Caco-2 (cell line): ENCODE measurements at regions not wholly inside any gene's neighbourhood (a gene's known extent, or its start where the extent isn't known, plus 50 kb on each side); places are given as distances from the start of the nearest gene placed in this dataset.

Experiments used
- BruUV-seq: library from RNA; stranded (reverse); fragments of 400-500 nt; replicated peaks from 2 replicates; lab custom pipeline; 2021; lab: Mats Ljungman, UMichigan
- CTCF ChIA-PET: fragments of 300-600 bp; sonication (Branson Sonifier 250); formaldehyde crosslinking; loops from one replicate; lab custom pipeline; 2022; ENCODE audit warnings: antibody characterized with exemption; lab: Charles Lee
- POLR2A ChIA-PET: fragments of 300-600 bp; sonication (Branson Sonifier 250); formaldehyde crosslinking; loops from one replicate; lab custom pipeline; 2022; ENCODE audit warnings: antibody characterized with exemption; lab: Charles Lee
- DNase-seq, 2 experiments: peaks; one replicate each; pipeline versions ENCODE4 v3.0.0 to v3.0.0-alpha.2; 2020 to 2022
- H3K27me3 ChIP-seq: replicated peaks from 2 replicates; pipeline ENCODE4 v1.6.0; 2011; ENCODE audit warnings: low read length; ENCODE audit not compliant: control insufficient read depth, insufficient read depth
- H3K36me3 ChIP-seq: 2 replicates; pipeline ENCODE4 v1.5.1; 2011; ENCODE audit warnings: low read length; ENCODE audit not compliant: control insufficient read depth, insufficient read depth
- H3K4me1 ChIP-seq: fragments of 250-450 bp; sonication (Bioruptor Pico); 2 replicates; pipeline ENCODE4 v1.5.1; 2020; ENCODE audit warnings: mild to moderate bottlenecking
- H3K4me3 ChIP-seq: 2 replicates; pipeline ENCODE4 v1.5.1; 2011; ENCODE audit warnings: low read depth, mild to moderate bottlenecking, control low read depth, low read length
- H3K9me3 ChIP-seq: fragments of 250-450 bp; sonication (Bioruptor Pico); 2 replicates; pipeline ENCODE4 v1.5.1; 2020; ENCODE audit warnings: mild to moderate bottlenecking, moderate library complexity
- H3K27ac Mint-ChIP-seq: one replicate; pipeline ENCODE4 v1.8.0; 2022; ENCODE audit warnings: mixed read lengths; ENCODE audit not compliant: unreplicated experiment
- H3K27me3 Mint-ChIP-seq: one replicate; pipeline ENCODE4 v1.8.0; 2022; ENCODE audit warnings: mixed read lengths; ENCODE audit not compliant: insufficient read depth, unreplicated experiment
- H3K36me3 Mint-ChIP-seq: one replicate; pipeline ENCODE4 v1.8.0; 2022; ENCODE audit warnings: mild to moderate bottlenecking, mixed read lengths; ENCODE audit not compliant: insufficient read depth, unreplicated experiment
- H3K4me1 Mint-ChIP-seq: one replicate; pipeline ENCODE4 v1.8.0; 2022; ENCODE audit warnings: low read depth, mixed read lengths; ENCODE audit not compliant: unreplicated experiment
- H3K4me3 Mint-ChIP-seq: one replicate; pipeline ENCODE4 v1.8.0; 2022; ENCODE audit warnings: mild to moderate bottlenecking, moderate library complexity, mixed read lengths; ENCODE audit not compliant: unreplicated experiment
- H3K9me3 Mint-ChIP-seq: one replicate; pipeline ENCODE4 v1.8.0; 2022; ENCODE audit warnings: mixed read lengths; ENCODE audit not compliant: unreplicated experiment
- CTCF ChIP-seq, 2 experiments: fragments of 200-600 bp in 1 of 2; IDR thresholded peaks; 1 replicate in 1 of 2; 2 replicates in 1 of 2; pipeline versions ENCODE4 v1.5.1 to v1.8.0; 2011 to 2022; ENCODE audit warnings: antibody characterized with exemption in 1 of 2, control low read depth in 1 of 2, inconsistent platforms in 1 of 2, low read depth in 1 of 2, low read length in 1 of 2, mild to moderate bottlenecking in 1 of 2, moderate library complexity in 1 of 2; ENCODE audit not compliant: insufficient read depth in 1 of 2, severe bottlenecking in 1 of 2, unreplicated experiment in 1 of 2
- intact Hi-C: fragments of 100-400 bp; cut with micrococcal nuclease; formaldehyde crosslinking; loops from one replicate; pipeline ENCODE4 v1.10.0; 2022; ENCODE audit not compliant: unreplicated experiment

- no peaks in the 10 kb centered on the region for H3K36me3 Mint-ChIP-seq
- no peak overlapping the region for H3K27ac Mint-ChIP-seq
- no peaks in the 10 kb centered on the region for H3K27me3 ChIP-seq
- BruUV-seq, result no TSS peak
- H3K4me3 Mint-ChIP-seq, result no peak overlapping the region
- POLR2A ChIA-PET, result no interaction called here
- H3K9me3 Mint-ChIP-seq, result no peaks in the 10 kb centered on the region
- DNase-seq, result no peak
- no peaks in the 10 kb centered on the region for H3K4me1 Mint-ChIP-seq
- H3K9me3 ChIP-seq, result no peaks in the 10 kb centered on the region
- H3K4me3 ChIP-seq, result no peak overlapping the region
- intact Hi-C loops, result no loop called here
- no peaks in the 10 kb centered on the region for H3K36me3 ChIP-seq
- peaks cover 5% of the 10 kb centered on the region for H3K4me1 ChIP-seq
- no peaks in the 10 kb centered on the region for H3K27me3 Mint-ChIP-seq
- no peak for TF ChIP-seq CTCF (IDR thresholded peaks at IDR 0.05; ENCODE audit: insufficient read depth in 1 of 2, low read depth in 1 of 2, low read length in 1 of 2, severe bottlenecking in 1 of 2, unreplicated experiment in 1 of 2)
- CTCF ChIA-PET, result no interaction called here
Observed at GRCh38 chr22:25399649-25400151, 164.8 kb upstream of the GRK3 start.

GRCh38 chr22:25402160-25402500, 162.3 kb upstream of the GRK3 start:
- peaks cover 6% of the 10 kb centered on the region for H3K4me1 Mint-ChIP-seq
- H3K36me3 Mint-ChIP-seq, result no peaks in the 10 kb centered on the region
- Histone ChIP-seq H3K9me3 (no peaks in the 10 kb centered on the region), H3K4me1 (peaks cover 9% of the 10 kb centered on the region), H3K4me3 (no peak overlapping the region), H3K36me3 (no peaks in the 10 kb centered on the region), H3K27me3 (no peaks in the 10 kb centered on the region)
- H3K4me3 Mint-ChIP-seq, result no peak overlapping the region
- BruUV-seq, result no TSS peak
- no peak for TF ChIP-seq CTCF (IDR thresholded peaks at IDR 0.05; ENCODE audit: insufficient read depth in 1 of 2, low read depth in 1 of 2, low read length in 1 of 2, severe bottlenecking in 1 of 2, unreplicated experiment in 1 of 2)
- intact Hi-C loops, result no loop called here
- H3K27me3 Mint-ChIP-seq, result no peaks in the 10 kb centered on the region
- no peak for DNase-seq
- no peaks in the 10 kb centered on the region for H3K9me3 Mint-ChIP-seq
- no peak overlapping the region for H3K27ac Mint-ChIP-seq
- POLR2A ChIA-PET, result no interaction called here
- CTCF ChIA-PET, result interaction anchor here (0.5 kb wide), 1 partner anchor 93 kb away, joined by 4 read pairs; no protein-coding TSS in a partner anchor

- no peak for TF ChIP-seq CTCF (IDR thresholded peaks at IDR 0.05; ENCODE audit: insufficient read depth in 1 of 2, low read depth in 1 of 2, low read length in 1 of 2, severe bottlenecking in 1 of 2, unreplicated experiment in 1 of 2)
- no peaks in the 10 kb centered on the region for H3K36me3 Mint-ChIP-seq
- peaks cover 6% of the 10 kb centered on the region for H3K4me1 Mint-ChIP-seq
- H3K27ac Mint-ChIP-seq, result no peak overlapping the region
- H3K4me3 Mint-ChIP-seq, result no peak overlapping the region
- Histone ChIP-seq H3K9me3 (no peaks in the 10 kb centered on the region), H3K27me3 (no peaks in the 10 kb centered on the region), H3K4me1 (peaks cover 9% of the 10 kb centered on the region), H3K4me3 (no peak overlapping the region), H3K36me3 (no peaks in the 10 kb centered on the region)
- no peaks in the 10 kb centered on the region for H3K9me3 Mint-ChIP-seq
- H3K27me3 Mint-ChIP-seq, result no peaks in the 10 kb centered on the region
- CTCF ChIA-PET, result interaction anchor here (1.1 kb wide), 1 partner anchor 8 kb away, joined by 3 read pairs; no protein-coding TSS in a partner anchor
- no peak for DNase-seq
- POLR2A ChIA-PET, result no interaction called here
- intact Hi-C loops, result no loop called here
- BruUV-seq, result no TSS peak
Observed at GRCh38 chr22:25402501-25403283, 161.8 kb upstream of the GRK3 start.
